ENCODE measurements at regions not wholly inside any gene's neighbourhood (a gene's known extent, or its start where the extent isn't known, plus 50 kb on each side); places are given as distances from the start of the nearest gene placed in this dataset.
"Not testable (repeated sequence)": the region's sequence is repeated elsewhere in the genome, so short reads cannot be mapped to it uniquely, and the experiment has no call there.

DNA sequence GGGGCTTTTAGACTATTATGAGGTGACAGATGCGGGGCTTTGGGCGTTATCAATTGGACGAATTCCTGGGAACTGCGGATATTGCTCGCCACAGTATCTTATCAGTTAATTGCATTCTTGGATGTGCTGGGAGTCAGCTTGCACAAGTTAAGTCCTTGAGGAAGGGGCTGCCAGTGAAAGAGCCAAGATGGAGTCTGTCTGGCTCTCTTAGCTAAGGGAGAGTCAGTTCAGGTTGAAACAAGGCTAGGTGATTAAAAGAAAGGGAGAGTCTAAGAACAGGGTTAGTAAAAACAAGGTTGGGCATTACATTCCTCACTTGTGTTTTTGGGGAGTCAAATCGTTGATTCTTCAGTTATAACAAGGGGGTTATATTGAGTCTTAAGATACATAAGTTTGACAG is 162.5 kb upstream of the CCZ1B start:
- not testable (repeated sequence) for H3K79me2 ChIP-seq (ENCODE audit: control insufficient read depth, insufficient read depth, low read length); H3K27me3 ChIP-seq (ENCODE audit: control insufficient read depth, insufficient read depth, low read length); H3K9me3 ChIP-seq (ENCODE audit: control insufficient read depth, insufficient read depth, low read depth, low read length); H3K36me3 ChIP-seq (ENCODE audit: control insufficient read depth, insufficient read depth, low read length); H3K4me3 ChIP-seq (replicated peaks in 1 of 4; ENCODE audit: control extremely low read depth in 1 of 4, insufficient read depth in 1 of 4, low read depth in 3 of 4, low read length in 4 of 4); H3K4me1 ChIP-seq (ENCODE audit: control insufficient read depth, extremely low read depth, insufficient read depth, low read length); H3K4me2 ChIP-seq (ENCODE audit: extremely low read depth, insufficient read depth, low read length); H3K27ac ChIP-seq (ENCODE audit: insufficient read depth, low read length); H2AFZ ChIP-seq (ENCODE audit: low read length); H4K20me1 ChIP-seq (ENCODE audit: control insufficient read depth, extremely low read depth, insufficient read depth, low read length); DNase-seq (ENCODE audit: low read depth in 2 of 2); H3K9ac ChIP-seq (ENCODE audit: insufficient read depth, low read length)

DNA sequence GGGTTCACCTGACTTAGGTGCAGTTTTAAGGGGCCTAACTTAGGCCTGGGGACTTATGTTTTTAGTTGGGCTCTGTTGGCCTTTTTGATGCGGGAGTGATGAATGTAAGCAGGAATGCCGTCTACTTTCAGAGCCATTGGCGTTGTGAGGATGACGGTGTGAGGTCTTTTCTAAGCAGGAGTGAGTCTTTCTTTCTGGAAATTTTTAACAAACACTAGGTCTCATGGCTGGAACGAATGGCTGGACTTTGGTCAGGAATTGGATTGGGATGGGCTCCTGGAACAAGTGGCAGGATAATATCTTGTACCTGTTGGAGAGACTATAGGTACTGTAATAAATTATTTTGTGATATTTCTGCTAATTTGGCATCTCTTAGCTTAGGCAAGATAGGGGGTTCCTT is 163.9 kb upstream of the CCZ1B start:
- not testable (repeated sequence) for H3K9me3 ChIP-seq (ENCODE audit: control insufficient read depth, insufficient read depth, low read depth, low read length); H3K79me2 ChIP-seq (ENCODE audit: control insufficient read depth, insufficient read depth, low read length); H3K4me2 ChIP-seq (ENCODE audit: extremely low read depth, insufficient read depth, low read length); DNase-seq (ENCODE audit: low read depth in 2 of 2); H3K4me1 ChIP-seq (ENCODE audit: control insufficient read depth, extremely low read depth, insufficient read depth, low read length); H3K9ac ChIP-seq (ENCODE audit: insufficient read depth, low read length); H3K27me3 ChIP-seq (ENCODE audit: control insufficient read depth, insufficient read depth, low read length); H3K36me3 ChIP-seq (ENCODE audit: control insufficient read depth, insufficient read depth, low read length); H3K27ac ChIP-seq (ENCODE audit: insufficient read depth, low read length); H3K4me3 ChIP-seq (replicated peaks in 1 of 4; ENCODE audit: control extremely low read depth in 1 of 4, insufficient read depth in 1 of 4, low read depth in 3 of 4, low read length in 4 of 4); H4K20me1 ChIP-seq (ENCODE audit: control insufficient read depth, extremely low read depth, insufficient read depth, low read length); H2AFZ ChIP-seq (ENCODE audit: low read length)

DNA sequence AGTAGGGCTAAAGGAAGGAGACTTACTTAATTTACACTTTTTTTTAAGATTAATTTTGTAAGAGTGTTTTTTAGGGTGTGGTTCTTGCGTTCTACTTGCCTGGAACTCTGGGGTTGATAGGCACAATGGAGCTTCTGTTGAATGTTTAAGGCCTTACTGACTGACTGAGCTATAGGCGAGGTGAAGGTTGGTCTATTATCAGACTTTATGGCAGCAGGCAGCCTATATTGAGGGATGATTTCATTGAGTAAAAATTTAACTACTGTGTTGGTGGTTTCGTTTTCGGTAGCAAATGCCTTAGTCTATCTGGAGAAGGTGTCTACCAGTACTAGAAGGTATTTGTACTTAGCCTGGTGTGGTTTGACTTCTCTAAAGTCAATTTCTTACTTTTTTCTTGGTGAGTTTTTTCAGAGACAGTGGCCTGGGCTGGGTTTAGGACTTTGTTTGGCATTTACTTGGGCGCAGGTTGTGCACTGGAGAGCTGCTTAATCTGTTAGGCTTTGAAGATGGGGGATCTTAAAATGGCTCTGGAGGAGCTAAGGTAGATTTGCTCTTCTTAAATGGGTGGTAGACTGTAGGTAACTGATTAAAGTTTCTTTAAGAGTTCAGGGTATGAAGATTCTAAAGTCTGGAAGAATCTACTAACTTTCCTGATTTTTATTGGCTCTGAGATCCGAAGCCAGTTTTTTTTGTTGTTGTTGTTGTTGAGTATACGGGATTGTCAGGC is 164.5 kb upstream of the CCZ1B start:
- H3K4me3 ChIP-seq (replicated peaks in 1 of 4; ENCODE audit: control extremely low read depth in 1 of 4, insufficient read depth in 1 of 4, low read depth in 3 of 4, low read length in 4 of 4); H3K36me3 ChIP-seq (ENCODE audit: control insufficient read depth, insufficient read depth, low read length); H3K27ac ChIP-seq (ENCODE audit: insufficient read depth, low read length); H4K20me1 ChIP-seq (ENCODE audit: control insufficient read depth, extremely low read depth, insufficient read depth, low read length); H3K27me3 ChIP-seq (ENCODE audit: control insufficient read depth, insufficient read depth, low read length); H2AFZ ChIP-seq (ENCODE audit: low read length); H3K9ac ChIP-seq (ENCODE audit: insufficient read depth, low read length); H3K4me1 ChIP-seq (ENCODE audit: control insufficient read depth, extremely low read depth, insufficient read depth, low read length); H3K4me2 ChIP-seq (ENCODE audit: extremely low read depth, insufficient read depth, low read length); DNase-seq (ENCODE audit: low read depth in 2 of 2); H3K9me3 ChIP-seq (ENCODE audit: control insufficient read depth, insufficient read depth, low read depth, low read length); H3K79me2 ChIP-seq (ENCODE audit: control insufficient read depth, insufficient read depth, low read length): not testable (repeated sequence)

DNA sequence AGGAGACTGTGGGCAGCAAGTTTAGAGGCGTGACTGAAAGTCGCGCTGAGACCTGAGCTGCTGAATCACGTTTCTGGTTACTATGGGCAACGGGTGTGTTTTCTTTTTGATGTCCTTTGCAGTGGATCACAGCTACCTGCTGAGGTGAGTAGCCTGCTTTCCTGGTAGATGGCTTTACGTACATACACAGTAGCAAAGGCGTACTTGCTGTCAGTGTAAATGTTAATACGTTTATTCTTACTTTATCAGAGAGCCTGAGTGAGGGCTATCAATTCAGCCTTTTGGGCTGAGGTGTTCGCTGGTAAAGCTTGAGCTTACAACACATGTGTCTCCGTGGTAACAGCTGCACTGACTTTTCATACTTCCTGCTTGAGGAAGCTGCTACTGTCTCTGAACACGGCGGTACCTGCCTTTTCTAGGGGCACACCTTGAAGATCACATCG is 165.1 kb upstream of the CCZ1B start:
- H3K36me3 ChIP-seq (ENCODE audit: control insufficient read depth, insufficient read depth, low read length); H3K79me2 ChIP-seq (ENCODE audit: control insufficient read depth, insufficient read depth, low read length); H3K9ac ChIP-seq (ENCODE audit: insufficient read depth, low read length); H3K4me1 ChIP-seq (ENCODE audit: control insufficient read depth, extremely low read depth, insufficient read depth, low read length); DNase-seq (ENCODE audit: low read depth in 2 of 2); H3K27ac ChIP-seq (ENCODE audit: insufficient read depth, low read length); H4K20me1 ChIP-seq (ENCODE audit: control insufficient read depth, extremely low read depth, insufficient read depth, low read length); H3K4me2 ChIP-seq (ENCODE audit: extremely low read depth, insufficient read depth, low read length); H2AFZ ChIP-seq (ENCODE audit: low read length); H3K9me3 ChIP-seq (ENCODE audit: control insufficient read depth, insufficient read depth, low read depth, low read length); H3K27me3 ChIP-seq (ENCODE audit: control insufficient read depth, insufficient read depth, low read length): not testable (repeated sequence)
- H3K4me3 ChIP-seq (replicated peaks in 1 of 4; ENCODE audit: control extremely low read depth in 1 of 4, insufficient read depth in 1 of 4, low read depth in 3 of 4, low read length in 4 of 4), result peak overlapping the region in 1 of 4 experiments; percentile 20

DNA sequence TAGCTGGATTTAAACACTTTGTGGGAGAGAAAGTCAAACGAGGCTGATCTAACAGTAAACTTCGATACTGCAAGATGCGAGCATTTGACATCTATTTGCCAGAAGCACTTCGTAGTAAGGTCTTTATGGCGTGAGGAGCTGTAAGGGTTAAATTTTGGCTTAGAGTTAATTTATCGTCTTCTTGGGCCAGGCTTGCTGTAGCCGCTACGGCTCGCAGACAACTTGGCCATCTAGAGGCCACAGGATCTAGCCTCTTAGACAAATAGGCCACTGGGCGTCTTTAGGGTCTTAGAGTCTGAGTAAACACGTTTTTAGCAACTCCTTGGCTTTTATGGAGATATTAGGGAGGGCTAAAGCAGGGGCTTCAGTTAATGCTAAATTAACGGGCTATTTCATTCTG is 165.6 kb upstream of the CCZ1B start:
- not testable (repeated sequence) for H3K4me2 ChIP-seq (ENCODE audit: extremely low read depth, insufficient read depth, low read length); H3K9ac ChIP-seq (ENCODE audit: insufficient read depth, low read length); H3K27me3 ChIP-seq (ENCODE audit: control insufficient read depth, insufficient read depth, low read length); H3K79me2 ChIP-seq (ENCODE audit: control insufficient read depth, insufficient read depth, low read length); H3K4me1 ChIP-seq (ENCODE audit: control insufficient read depth, extremely low read depth, insufficient read depth, low read length); H4K20me1 ChIP-seq (ENCODE audit: control insufficient read depth, extremely low read depth, insufficient read depth, low read length); H3K9me3 ChIP-seq (ENCODE audit: control insufficient read depth, insufficient read depth, low read depth, low read length); DNase-seq (ENCODE audit: low read depth in 2 of 2); H3K27ac ChIP-seq (ENCODE audit: insufficient read depth, low read length); H2AFZ ChIP-seq (ENCODE audit: low read length); H3K36me3 ChIP-seq (ENCODE audit: control insufficient read depth, insufficient read depth, low read length)
- H3K4me3 ChIP-seq (replicated peaks in 1 of 4; ENCODE audit: control extremely low read depth in 1 of 4, insufficient read depth in 1 of 4, low read depth in 3 of 4, low read length in 4 of 4), result peak overlapping the region in 1 of 4 experiments; percentile 20

DNA sequence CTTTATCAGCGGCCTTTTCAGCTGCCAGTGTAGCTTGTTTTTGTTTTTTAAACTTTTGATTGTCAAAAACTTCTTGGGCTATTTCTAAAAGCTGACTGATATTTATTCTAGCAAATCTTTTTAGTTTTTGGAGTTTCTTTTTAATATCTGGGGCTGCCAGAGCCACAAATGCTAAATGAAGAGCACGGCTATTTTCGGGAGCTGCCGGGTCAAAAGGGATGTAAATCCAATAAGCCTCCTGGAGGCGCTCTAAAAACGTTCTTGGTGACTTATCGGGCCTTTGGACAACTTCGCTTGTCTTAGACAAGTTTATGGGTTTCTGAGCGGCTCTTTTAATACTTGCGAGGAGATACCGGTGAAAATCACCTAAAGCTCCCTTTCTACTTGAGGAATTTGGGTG is 166.1 kb upstream of the CCZ1B start:
- H3K79me2 ChIP-seq (ENCODE audit: control insufficient read depth, insufficient read depth, low read length); H3K4me3 ChIP-seq (replicated peaks in 1 of 4; ENCODE audit: control extremely low read depth in 1 of 4, insufficient read depth in 1 of 4, low read depth in 3 of 4, low read length in 4 of 4): not testable (repeated sequence)

DNA sequence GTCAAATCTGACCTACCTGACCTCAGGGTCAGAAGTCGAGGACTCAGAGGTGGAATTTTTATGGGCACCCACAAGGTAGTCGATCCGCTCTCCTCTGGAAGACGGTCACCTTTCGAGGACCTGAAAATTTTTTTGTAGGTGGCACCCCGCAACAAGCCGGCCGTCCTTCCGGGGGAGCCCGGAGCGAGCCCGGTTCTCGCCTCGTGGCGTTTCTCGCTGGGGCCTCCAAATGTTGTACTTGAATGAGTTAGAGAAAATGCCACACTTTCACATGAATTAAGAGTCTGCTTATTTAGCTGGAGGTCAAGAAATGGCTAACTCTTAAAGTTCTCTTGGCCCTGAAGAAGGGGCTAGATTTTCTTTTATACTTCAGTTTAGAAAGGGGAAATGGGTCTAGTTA is 169.0 kb upstream of the CCZ1B start:
- H3K27ac ChIP-seq (ENCODE audit: insufficient read depth, low read length); H3K4me3 ChIP-seq (replicated peaks in 1 of 4; ENCODE audit: control extremely low read depth in 1 of 4, insufficient read depth in 1 of 4, low read depth in 3 of 4, low read length in 4 of 4); H2AFZ ChIP-seq (ENCODE audit: low read length); H3K36me3 ChIP-seq (ENCODE audit: control insufficient read depth, insufficient read depth, low read length); H3K9ac ChIP-seq (ENCODE audit: insufficient read depth, low read length); H3K27me3 ChIP-seq (ENCODE audit: control insufficient read depth, insufficient read depth, low read length); H3K79me2 ChIP-seq (ENCODE audit: control insufficient read depth, insufficient read depth, low read length); H3K9me3 ChIP-seq (ENCODE audit: control insufficient read depth, insufficient read depth, low read depth, low read length); H3K4me1 ChIP-seq (ENCODE audit: control insufficient read depth, extremely low read depth, insufficient read depth, low read length); H3K4me2 ChIP-seq (ENCODE audit: extremely low read depth, insufficient read depth, low read length); H4K20me1 ChIP-seq (ENCODE audit: control insufficient read depth, extremely low read depth, insufficient read depth, low read length); DNase-seq (ENCODE audit: low read depth in 2 of 2): not testable (repeated sequence)

More for the DNA sequence above, 166.1 kb upstream of the CCZ1B start:
- H2AFZ ChIP-seq (ENCODE audit: low read length); H3K9ac ChIP-seq (ENCODE audit: insufficient read depth, low read length); H3K27me3 ChIP-seq (ENCODE audit: control insufficient read depth, insufficient read depth, low read length); H3K36me3 ChIP-seq (ENCODE audit: control insufficient read depth, insufficient read depth, low read length); H4K20me1 ChIP-seq (ENCODE audit: control insufficient read depth, extremely low read depth, insufficient read depth, low read length); H3K4me1 ChIP-seq (ENCODE audit: control insufficient read depth, extremely low read depth, insufficient read depth, low read length); H3K4me2 ChIP-seq (ENCODE audit: extremely low read depth, insufficient read depth, low read length); H3K27ac ChIP-seq (ENCODE audit: insufficient read depth, low read length); H3K9me3 ChIP-seq (ENCODE audit: control insufficient read depth, insufficient read depth, low read depth, low read length): not testable (repeated sequence)
- peak in 1 of 2 donors; percentile 3 for DNase-seq (ENCODE audit: low read depth in 2 of 2)

Data from fibroblast of lung (primary cell).